Vagina (tissue), 2 donors: ENCODE measurements at regions not wholly inside any gene's neighbourhood (a gene's known extent, or its start where the extent isn't known, plus 50 kb on each side); places are given as distances from the start of the nearest gene placed in this dataset.

Experiments
- CTCF ChIP-seq, 3 experiments: fragments of 450-650 bp in 2 of 3; fragments of 200-600 bp in 1 of 3; sonication (generic) in 1 of 3; IDR thresholded peaks; one replicate each; pipeline ENCODE4 v1.5.1; 2017 to 2019; ENCODE audit warnings: antibody characterized with exemption in 3 of 3, mild to moderate bottlenecking in 2 of 3, moderate library complexity in 2 of 3
- POLR2A ChIP-seq, 2 donors: fragments of 450-650 bp; IDR thresholded peaks; one replicate each; pipeline ENCODE4 v1.6.1; 2017; ENCODE audit warnings: antibody characterized with exemption in 2 of 2, mild to moderate bottlenecking in 2 of 2, moderate library complexity in 2 of 2
- POLR2AphosphoS5 ChIP-seq, 2 donors: sonication (generic); formaldehyde crosslinking; IDR thresholded peaks; one replicate each; pipeline ENCODE4 v1.9.0; 2017; ENCODE audit warnings: antibody characterized with exemption in 2 of 2, mild to moderate bottlenecking in 2 of 2, low read depth in 1 of 2; ENCODE audit not compliant: insufficient read depth in 1 of 2

- TF ChIP-seq CTCF (IDR thresholded peaks at IDR 0.05) = no peak
- TF ChIP-seq POLR2A (IDR thresholded peaks at IDR 0.05) = no peak
- peak in 1 of 2 donors; percentile 33 for TF ChIP-seq POLR2AphosphoS5 (IDR thresholded peaks at IDR 0.05; ENCODE audit: insufficient read depth in 1 of 2, low read depth in 1 of 2)
Observed at GRCh38 chr2:215784371-215784783, 229.0 kb downstream of the MREG start.
